ENCODE measurements at regions not wholly inside any gene's neighbourhood (a gene's known extent, or its start where the extent isn't known, plus 50 kb on each side); places are given as distances from the start of the nearest gene placed in this dataset.

GRCh38 chr7:13201628-13202027, 514.2 kb downstream of the ARL4A start:
- H3K27ac ChIP-seq, result no peak overlapping the region
- TF ChIP-seq CTCF (IDR thresholded peaks at IDR 0.05) (no peak), ZFX (IDR thresholded peaks at IDR 0.05; ENCODE audit: borderline replicate concordance) (no peak)

- TF ChIP-seq ZFX (IDR thresholded peaks at IDR 0.05; ENCODE audit: borderline replicate concordance), result no peak
- TF ChIP-seq CTCF (IDR thresholded peaks at IDR 0.05), result no peak
- H3K27ac ChIP-seq, result no peak overlapping the region
Observed at GRCh38 chr7:13217768-13218167, 530.3 kb downstream of the ARL4A start.

- no peak overlapping the region for H3K27ac ChIP-seq
- TF ChIP-seq CTCF (IDR thresholded peaks at IDR 0.05), result no peak
- TF ChIP-seq ZFX (IDR thresholded peaks at IDR 0.05; ENCODE audit: borderline replicate concordance), result no peak
Observed at GRCh38 chr7:13225068-13225467, 537.6 kb downstream of the ARL4A start.

- TF ChIP-seq CTCF (IDR thresholded peaks at IDR 0.05), result no peak
- no peak for TF ChIP-seq ZFX (IDR thresholded peaks at IDR 0.05; ENCODE audit: borderline replicate concordance)
- H3K27ac ChIP-seq, result no peak overlapping the region
Observed at GRCh38 chr7:13226385-13226784, 539.0 kb downstream of the ARL4A start.

GRCh38 chr7:13231216-13231615, 543.8 kb downstream of the ARL4A start:
- no peak overlapping the region for H3K27ac ChIP-seq
- TF ChIP-seq ZFX (IDR thresholded peaks at IDR 0.05; ENCODE audit: borderline replicate concordance), result no peak
- no peak for TF ChIP-seq CTCF (IDR thresholded peaks at IDR 0.05)

GRCh38 chr7:13235436-13235835, 548.0 kb downstream of the ARL4A start:
- H3K27ac ChIP-seq, result no peak overlapping the region

GRCh38 chr7:13236026-13236425, 548.6 kb downstream of the ARL4A start:
- H3K27ac ChIP-seq, result no peak overlapping the region
- TF ChIP-seq CTCF (IDR thresholded peaks at IDR 0.05) (no peak), ZFX (IDR thresholded peaks at IDR 0.05; ENCODE audit: borderline replicate concordance) (no peak)

More at GRCh38 chr7:13235436-13235835, 548.0 kb downstream of the ARL4A start:
- TF ChIP-seq ZFX (IDR thresholded peaks at IDR 0.05; ENCODE audit: borderline replicate concordance) (no peak), CTCF (IDR thresholded peaks at IDR 0.05) (no peak)

Measured in 22Rv1 (cell line).